Thymus (tissue), 11 donors: ENCODE measurements at regions not wholly inside any gene's neighbourhood (a gene's known extent, or its start where the extent isn't known, plus 50 kb on each side); places are given as distances from the start of the nearest gene placed in this dataset.

ENCODE experiments used
- DNase-seq, 9 donors: peaks; one replicate each; pipeline ENCODE4 v3.0.0-alpha.2; 2013; ENCODE audit warnings: low spot score in 9 of 9, low read depth in 6 of 9, missing footprints in 1 of 9
- H3K27ac ChIP-seq, 2 donors: one replicate each; pipeline ENCODE4 v1.5.1; 2013; ENCODE audit warnings: control low read depth in 1 of 2, low read depth in 1 of 2, low read length in 1 of 2, mild to moderate bottlenecking in 1 of 2, moderate library complexity in 1 of 2
- H3K27me3 ChIP-seq, 2 donors: one replicate each; pipeline ENCODE4 v1.5.1; 2013; ENCODE audit warnings: low read length in 1 of 2; ENCODE audit not compliant: control insufficient read depth in 2 of 2, insufficient read depth in 1 of 2
- H3K36me3 ChIP-seq, 2 donors: one replicate each; pipeline ENCODE4 v1.5.1; 2013; ENCODE audit warnings: low read length in 1 of 2, mild to moderate bottlenecking in 1 of 2, moderate library complexity in 1 of 2; ENCODE audit not compliant: control insufficient read depth in 2 of 2, insufficient read depth in 2 of 2
- H3K4me1 ChIP-seq, 2 donors: one replicate each; pipeline ENCODE4 v1.5.1; 2013; ENCODE audit warnings: low read length in 2 of 2; ENCODE audit not compliant: control insufficient read depth in 2 of 2, insufficient read depth in 2 of 2
- H3K4me3 ChIP-seq, 2 donors: one replicate each; pipeline ENCODE4 v1.5.1; 2013; ENCODE audit warnings: low read length in 2 of 2, control low read depth in 1 of 2, mild to moderate bottlenecking in 1 of 2
- H3K9me3 ChIP-seq, 2 donors: one replicate each; pipeline ENCODE4 v1.5.1; 2013; ENCODE audit warnings: low read length in 1 of 2, mild to moderate bottlenecking in 1 of 2; ENCODE audit not compliant: control insufficient read depth in 2 of 2, insufficient read depth in 1 of 2
- whole genome bisulfite sequencing: extraction: QIAGEN DNeasy Blood & Tissue Kit; methylation state at CpG from one replicate; pipeline ENCODE4 v1.1.7; 2013; 5-methylcytosine and 5-hydroxymethylcytosine counted together
- donor health status: healthy.

DNA sequence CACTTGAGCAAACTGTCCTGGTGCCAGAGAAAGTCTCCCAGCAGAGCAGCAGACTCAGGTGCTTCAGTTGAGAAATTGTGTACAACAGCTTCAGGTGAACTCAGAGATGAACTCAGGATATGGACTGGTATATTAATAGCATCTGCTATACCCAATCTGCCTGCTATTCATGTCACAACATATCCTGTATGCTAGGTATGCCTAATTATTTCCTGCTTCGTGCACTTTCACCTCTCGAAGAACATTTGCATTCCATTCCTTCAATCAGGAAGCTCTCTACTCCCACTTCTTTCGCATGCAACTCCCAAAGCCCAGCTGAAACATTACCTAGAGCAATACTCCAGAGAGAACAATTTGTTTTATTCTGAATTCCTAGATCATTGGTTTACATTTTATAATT, 207.7 kb downstream of the KCNA4 start:
- no peaks in the 10 kb centered on the region for H3K36me3 ChIP-seq
- H3K9me3 ChIP-seq = no peaks in the 10 kb centered on the region
- DNase-seq = no peak
- H3K4me1 ChIP-seq = no peaks in the 10 kb centered on the region
- H3K27me3 ChIP-seq = no peaks in the 10 kb centered on the region
- WGBS = 64% methylated on average over 3 of the region's 3 CpGs
- no peak overlapping the region for H3K27ac ChIP-seq
- no peak overlapping the region for H3K4me3 ChIP-seq

- H3K36me3 ChIP-seq = no peaks in the 10 kb centered on the region
- H3K4me1 ChIP-seq = no peaks in the 10 kb centered on the region
- no peaks in the 10 kb centered on the region for H3K27me3 ChIP-seq
- no peak overlapping the region for H3K27ac ChIP-seq
- no peak overlapping the region for H3K4me3 ChIP-seq
- H3K9me3 ChIP-seq = no peaks in the 10 kb centered on the region
- DNase-seq = no peak
These were observed 214.3 kb downstream of the KCNA4 start for GRCh38 chr11:29802522-29802921.

GRCh38 chr11:29801561-29801960, 215.3 kb downstream of the KCNA4 start:
- H3K27me3 ChIP-seq = no peaks in the 10 kb centered on the region
- H3K27ac ChIP-seq = peak overlapping the region in 1 of 2 donors; percentile 11
- H3K4me1 ChIP-seq = no peaks in the 10 kb centered on the region
- no peaks in the 10 kb centered on the region for H3K36me3 ChIP-seq
- peak in 2 of 9 donors; percentile 1 to 10 for DNase-seq
- no peak overlapping the region for H3K4me3 ChIP-seq
- H3K9me3 ChIP-seq = no peaks in the 10 kb centered on the region
- 79% methylated on average over 1 of the region's 1 CpG for WGBS

- H3K27ac ChIP-seq = no peak overlapping the region
- DNase-seq = no peak
- no peaks in the 10 kb centered on the region for H3K9me3 ChIP-seq
- H3K36me3 ChIP-seq = no peaks in the 10 kb centered on the region
- no peak overlapping the region for H3K4me3 ChIP-seq
- 96% methylated on average over 1 of the region's 1 CpG for WGBS
- H3K27me3 ChIP-seq = no peaks in the 10 kb centered on the region
- no peaks in the 10 kb centered on the region for H3K4me1 ChIP-seq
These were observed 230.7 kb downstream of the KCNA4 start for GRCh38 chr11:29786092-29786491.

GRCh38 chr11:29783506-29783905, 233.3 kb downstream of the KCNA4 start:
- DNase-seq = no peak
- no peak overlapping the region for H3K27ac ChIP-seq
- WGBS = 77% methylated on average over 1 of the region's 1 CpG
- H3K27me3 ChIP-seq = no peaks in the 10 kb centered on the region
- H3K4me3 ChIP-seq = no peak overlapping the region
- H3K4me1 ChIP-seq = no peaks in the 10 kb centered on the region
- H3K36me3 ChIP-seq = no peaks in the 10 kb centered on the region
- no peaks in the 10 kb centered on the region for H3K9me3 ChIP-seq

- Histone ChIP-seq H3K27ac (no peak overlapping the region), H3K36me3 (no peaks in the 10 kb centered on the region), H3K9me3 (no peaks in the 10 kb centered on the region), H3K4me3 (no peak overlapping the region), H3K27me3 (no peaks in the 10 kb centered on the region), H3K4me1 (no peaks in the 10 kb centered on the region)
- no peak for DNase-seq
- WGBS = 100% methylated on average over 1 of the region's 1 CpG
These were observed 234.4 kb downstream of the KCNA4 start for GRCh38 chr11:29782447-29782846.

DNA sequence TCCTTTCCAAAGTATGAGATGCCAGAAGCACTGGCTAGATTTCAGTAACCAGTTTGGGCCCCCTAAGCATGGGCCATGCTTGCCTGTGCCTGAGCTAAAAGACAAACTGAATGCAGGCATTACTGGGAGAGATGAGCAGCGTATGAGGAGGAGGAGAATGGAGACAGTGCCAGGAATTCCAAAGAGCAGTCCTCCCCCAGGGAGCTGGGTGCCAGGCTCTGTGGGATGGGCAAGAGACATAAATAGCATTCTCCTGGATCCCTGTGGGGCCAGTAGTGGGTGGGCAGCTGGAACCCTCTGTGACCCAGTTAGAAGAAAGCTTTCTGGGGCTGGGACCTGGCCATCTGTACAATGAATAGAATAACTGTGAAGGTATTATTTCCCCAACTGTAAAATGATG, 235.6 kb downstream of the KCNA4 start:
- no peaks in the 10 kb centered on the region for H3K36me3 ChIP-seq
- H3K9me3 ChIP-seq = no peaks in the 10 kb centered on the region
- DNase-seq = no peak
- 91% methylated on average over 1 of the region's 1 CpG for WGBS
- H3K4me1 ChIP-seq = no peaks in the 10 kb centered on the region
- no peak overlapping the region for H3K27ac ChIP-seq
- H3K27me3 ChIP-seq = no peaks in the 10 kb centered on the region
- H3K4me3 ChIP-seq = no peak overlapping the region

GRCh38 chr11:29780756-29781155, 236.1 kb downstream of the KCNA4 start:
- no peak for DNase-seq
- Histone ChIP-seq H3K9me3 (no peaks in the 10 kb centered on the region), H3K36me3 (no peaks in the 10 kb centered on the region), H3K27me3 (no peaks in the 10 kb centered on the region), H3K4me3 (no peak overlapping the region), H3K27ac (no peak overlapping the region), H3K4me1 (no peaks in the 10 kb centered on the region)
- WGBS = 61% methylated on average over 7 of the region's 7 CpGs

GRCh38 chr11:29773656-29774264, 243.1 kb downstream of the KCNA4 start:
- Histone ChIP-seq H3K4me1 (no peaks in the 10 kb centered on the region), H3K27ac (no peak overlapping the region), H3K36me3 (no peaks in the 10 kb centered on the region), H3K27me3 (no peaks in the 10 kb centered on the region), H3K4me3 (no peak overlapping the region), H3K9me3 (no peaks in the 10 kb centered on the region)
- 83% methylated on average over 4 of the region's 4 CpGs for WGBS
- no peak for DNase-seq

GRCh38 chr11:29756871-29757270, 260.0 kb downstream of the KCNA4 start:
- H3K36me3 ChIP-seq = no peaks in the 10 kb centered on the region
- H3K4me3 ChIP-seq = no peak overlapping the region
- H3K9me3 ChIP-seq = peaks cover 0 to 16% of the 10 kb centered on the region in 2 donors
- H3K4me1 ChIP-seq = no peaks in the 10 kb centered on the region
- DNase-seq = no peak
- no peaks in the 10 kb centered on the region for H3K27me3 ChIP-seq
- no peak overlapping the region for H3K27ac ChIP-seq
- 87% methylated on average over 1 of the region's 1 CpG for WGBS
